Neural cell (in vitro differentiated cells): ENCODE measurements at regions not wholly inside any gene's neighbourhood (a gene's known extent, or its start where the extent isn't known, plus 50 kb on each side); places are given as distances from the start of the nearest gene placed in this dataset.

Experiments used
- H2AFZ ChIP-seq: fragments of 200-600, 300-800 bp; sonication (generic), shearing (Covaris generic); 2 replicates; pipeline ENCODE4 v1.6.0; 2014; ENCODE audit warnings: low read depth, mild to moderate bottlenecking, antibody characterized with exemption, low read length, moderate library complexity
- H3F3A ChIP-seq: fragments of 200-600 bp; shearing (Covaris generic); 2 replicates; pipeline ENCODE4 v1.6.1; 2016; ENCODE audit warnings: mild to moderate bottlenecking, moderate library complexity, mixed read lengths, antibody characterized with exemption, low read length; ENCODE audit not compliant: insufficient read depth, poor library complexity, severe bottlenecking
- H3K27ac ChIP-seq: fragments of 200-600, 300-800 bp; sonication (generic), shearing (Covaris generic); 2 replicates; pipeline ENCODE4 v1.5.1; 2014; ENCODE audit warnings: mild to moderate bottlenecking, low read length, moderate library complexity
- H3K27me3 ChIP-seq: fragments of 300-800, 200-600 bp; sonication (generic), shearing (Covaris generic); 2 replicates; pipeline ENCODE4 v1.6.0; 2014; ENCODE audit warnings: mild to moderate bottlenecking, low read depth, low read length, moderate library complexity; ENCODE audit not compliant: insufficient read depth
- H3K36me3 ChIP-seq: fragments of 300-800, 200-600 bp; sonication (generic), shearing (Covaris generic); 2 replicates; pipeline ENCODE4 v1.5.1; 2014; ENCODE audit warnings: mild to moderate bottlenecking, antibody characterized with exemption, low read length, moderate library complexity; ENCODE audit not compliant: insufficient read depth
- H3K4me2 ChIP-seq: fragments of 300-800, 200-600 bp; sonication (generic), shearing (Covaris generic); 2 replicates; pipeline ENCODE4 v1.6.0; 2014; ENCODE audit warnings: mild to moderate bottlenecking, low read length
- H3K4me3 ChIP-seq: fragments of 300-800, 200-600 bp; sonication (generic), shearing (Covaris generic); 2 replicates; pipeline ENCODE4 v1.5.1; 2014; ENCODE audit warnings: mild to moderate bottlenecking, low read length, moderate library complexity
- H3K79me2 ChIP-seq: fragments of 200-600 bp; shearing (Covaris generic); replicated peaks from 2 replicates; pipeline ENCODE4 v1.6.0; 2014; ENCODE audit warnings: mild to moderate bottlenecking, low read length, moderate library complexity; ENCODE audit not compliant: insufficient read depth
- H3K9ac ChIP-seq: fragments of 300-800, 200-600 bp; sonication (generic), shearing (Covaris generic); 2 replicates; pipeline ENCODE4 v1.6.1; 2016; ENCODE audit warnings: mild to moderate bottlenecking, low read length, mixed read lengths
- H3K9me2 ChIP-seq: fragments of 200-600 bp; shearing (Covaris generic); 2 replicates; pipeline ENCODE4 v1.6.1; 2016; ENCODE audit warnings: mild to moderate bottlenecking, low read length, mixed read lengths; ENCODE audit not compliant: insufficient read depth
- H3K9me3 ChIP-seq: fragments of 200-600, 300-800 bp; sonication (generic), shearing (Covaris generic); 2 replicates; pipeline ENCODE4 v1.6.1; 2016; ENCODE audit warnings: mild to moderate bottlenecking, mixed run types, low read length, moderate library complexity, mixed read lengths
- H4K20me1 ChIP-seq: fragments of 200-600 bp; shearing (Covaris generic); 2 replicates; pipeline ENCODE4 v1.6.1; 2016; ENCODE audit warnings: mild to moderate bottlenecking, mixed run types; ENCODE audit not compliant: insufficient read depth
- CTCF ChIP-seq: fragments of 450-650 bp; IDR thresholded peaks from 2 replicates; pipeline ENCODE4 v1.5.1; 2014; ENCODE audit warnings: antibody characterized with exemption, mild to moderate bottlenecking, moderate library complexity; ENCODE audit not compliant: poor library complexity, severe bottlenecking
- EP300 ChIP-seq: fragments of 450-650 bp; conservative IDR thresholded peaks from 2 replicates; pipeline ENCODE4 v1.6.1; 2014; ENCODE audit warnings: antibody characterized with exemption, mild to moderate bottlenecking, moderate library complexity; ENCODE audit not compliant: poor library complexity, severe bottlenecking
- EZH2 ChIP-seq: fragments of 200-600, 300-800 bp; shearing (Covaris generic), sonication (generic); IDR thresholded peaks from 2 replicates; pipeline ENCODE4 v1.6.1; 2014; ENCODE audit warnings: antibody characterized with exemption, low read length, borderline replicate concordance, mild to moderate bottlenecking; ENCODE audit not compliant: insufficient read depth, poor library complexity, severe bottlenecking
- MXI1 ChIP-seq: fragments of 450-650 bp; conservative IDR thresholded peaks from 2 replicates; pipeline ENCODE4 v1.6.1; 2014; ENCODE audit warnings: antibody characterized with exemption, mild to moderate bottlenecking; ENCODE audit not compliant: poor library complexity, severe bottlenecking
- POLR2AphosphoS5 ChIP-seq: IDR thresholded peaks from 2 replicates; pipeline ENCODE4 v1.6.1; 2012
- RAD21 ChIP-seq: fragments of 450-650 bp; conservative IDR thresholded peaks from 2 replicates; pipeline ENCODE4 v1.6.1; 2014; ENCODE audit warnings: antibody characterized with exemption, mild to moderate bottlenecking, moderate library complexity
- SMC3 ChIP-seq: fragments of 450-650 bp; conservative IDR thresholded peaks from 2 replicates; pipeline ENCODE4 v1.6.1; 2014; ENCODE audit warnings: antibody characterized with exemption, mild to moderate bottlenecking, moderate library complexity; ENCODE audit not compliant: poor library complexity
- TAF1 ChIP-seq: IDR thresholded peaks from 2 replicates; pipeline ENCODE4 v1.6.1; 2012; ENCODE audit warnings: low read depth
- TF ChIP-seq, protein P1 (sequence below): IDR thresholded peaks from 2 replicates; pipeline ENCODE4 v1.6.1; 2012; ENCODE audit warnings: borderline replicate concordance

- Histone ChIP-seq H3K27ac (no peak overlapping the region), H2AFZ (no peak overlapping the region), H3K27me3 (no peaks in the 10 kb centered on the region), H3K9me2 (no peaks in the 10 kb centered on the region), H3F3A (no peaks in the 10 kb centered on the region), H3K4me2 (no peak overlapping the region), H3K9me3 (no peaks in the 10 kb centered on the region), H4K20me1 (no peaks in the 10 kb centered on the region), H3K4me3 (no peak overlapping the region), H3K79me2 (no peaks in the 10 kb centered on the region), H3K36me3 (no peaks in the 10 kb centered on the region), H3K9ac (no peak overlapping the region)
- TF ChIP-seq POLR2AphosphoS5 (no peak), RAD21 (no peak), EP300 (no peak), SMC3 (no peak)
- TF ChIP-seq, protein P1, sequence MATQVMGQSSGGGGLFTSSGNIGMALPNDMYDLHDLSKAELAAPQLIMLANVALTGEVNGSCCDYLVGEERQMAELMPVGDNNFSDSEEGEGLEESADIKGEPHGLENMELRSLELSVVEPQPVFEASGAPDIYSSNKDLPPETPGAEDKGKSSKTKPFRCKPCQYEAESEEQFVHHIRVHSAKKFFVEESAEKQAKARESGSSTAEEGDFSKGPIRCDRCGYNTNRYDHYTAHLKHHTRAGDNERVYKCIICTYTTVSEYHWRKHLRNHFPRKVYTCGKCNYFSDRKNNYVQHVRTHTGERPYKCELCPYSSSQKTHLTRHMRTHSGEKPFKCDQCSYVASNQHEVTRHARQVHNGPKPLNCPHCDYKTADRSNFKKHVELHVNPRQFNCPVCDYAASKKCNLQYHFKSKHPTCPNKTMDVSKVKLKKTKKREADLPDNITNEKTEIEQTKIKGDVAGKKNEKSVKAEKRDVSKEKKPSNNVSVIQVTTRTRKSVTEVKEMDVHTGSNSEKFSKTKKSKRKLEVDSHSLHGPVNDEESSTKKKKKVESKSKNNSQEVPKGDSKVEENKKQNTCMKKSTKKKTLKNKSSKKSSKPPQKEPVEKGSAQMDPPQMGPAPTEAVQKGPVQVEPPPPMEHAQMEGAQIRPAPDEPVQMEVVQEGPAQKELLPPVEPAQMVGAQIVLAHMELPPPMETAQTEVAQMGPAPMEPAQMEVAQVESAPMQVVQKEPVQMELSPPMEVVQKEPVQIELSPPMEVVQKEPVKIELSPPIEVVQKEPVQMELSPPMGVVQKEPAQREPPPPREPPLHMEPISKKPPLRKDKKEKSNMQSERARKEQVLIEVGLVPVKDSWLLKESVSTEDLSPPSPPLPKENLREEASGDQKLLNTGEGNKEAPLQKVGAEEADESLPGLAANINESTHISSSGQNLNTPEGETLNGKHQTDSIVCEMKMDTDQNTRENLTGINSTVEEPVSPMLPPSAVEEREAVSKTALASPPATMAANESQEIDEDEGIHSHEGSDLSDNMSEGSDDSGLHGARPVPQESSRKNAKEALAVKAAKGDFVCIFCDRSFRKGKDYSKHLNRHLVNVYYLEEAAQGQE, result no peak
These were observed 154.9 kb upstream of the NDUFV2 start for GRCh38 chr18:8947566-8947965.

GRCh38 chr18:8948011-8948410 lies 154.5 kb upstream of the NDUFV2 start:
- Histone ChIP-seq H3K4me3 (no peak overlapping the region), H3K4me2 (no peak overlapping the region), H3K9ac (no peak overlapping the region), H2AFZ (no peak overlapping the region), H3K79me2 (no peaks in the 10 kb centered on the region), H3K36me3 (no peaks in the 10 kb centered on the region), H3K9me2 (no peaks in the 10 kb centered on the region), H3K27me3 (no peaks in the 10 kb centered on the region), H3K9me3 (no peaks in the 10 kb centered on the region), H3K27ac (no peak overlapping the region), H4K20me1 (no peaks in the 10 kb centered on the region), H3F3A (no peaks in the 10 kb centered on the region)
- TF ChIP-seq, protein P1, result no peak
- TF ChIP-seq MXI1, result no peak
- TF ChIP-seq POLR2AphosphoS5, result no peak
- no peak for TF ChIP-seq SMC3
- TF ChIP-seq CTCF, result no peak
- no peak for TF ChIP-seq EZH2
- no peak for TF ChIP-seq EP300
- no peak for TF ChIP-seq RAD21
- TF ChIP-seq TAF1, result no peak
